HCT116 (cell line): ENCODE measurements at regions not wholly inside any gene's neighbourhood (a gene's known extent, or its start where the extent isn't known, plus 50 kb on each side); places are given as distances from the start of the nearest gene placed in this dataset.

Experiments used
- ATAC-seq: fragments of 200-7000 bp; cut with Tn5 transposase; 2 replicates; pipeline ENCODE4 v1.9.1; 2020; ENCODE audit warnings: mild to moderate bottlenecking, moderate library complexity
- BruUV-seq: library from RNA; stranded (reverse); fragments of 400-500 nt; replicated peaks from 2 replicates; lab custom pipeline; 2021; lab: Mats Ljungman, UMichigan
- CTCF ChIA-PET: fragments of 300-600 bp; sonication (Branson Sonifier 250); formaldehyde crosslinking; loops from one replicate; lab custom pipeline; 2021; ENCODE audit warnings: antibody characterized with exemption; lab: Charles Lee
- POLR2A ChIA-PET: fragments of 300-600, 350-600 bp; sonication (Branson Sonifier 250); formaldehyde crosslinking; loops from one replicate; lab custom pipeline; 2021; ENCODE audit warnings: antibody characterized with exemption; lab: Charles Lee
- RAD21 ChIA-PET, 2 experiments: fragments of 300-600 bp; sonication (Branson Sonifier 250); formaldehyde crosslinking; loops; one replicate each; lab custom pipeline; 2023; ENCODE audit warnings: low total read pairs in 2 of 2; ENCODE audit not compliant: uncharacterized antibody in 2 of 2, unreplicated experiment in 2 of 2, low non-redundant PET in 1 of 2; lab: Charles Lee
- DNase-seq: peaks from one replicate; pipeline ENCODE4 v3.0.0-alpha.2; 2010; ENCODE audit warnings: low read depth, low spot score
- H2AFZ ChIP-seq: fragments of 200-600 bp; shearing (Covaris generic), sonication (generic); 2 replicates; pipeline ENCODE4 v1.6.1; 2017; ENCODE audit warnings: low read depth, mixed run types, mixed read lengths, antibody characterized with exemption, low read length; ENCODE audit not compliant: poor library complexity, severe bottlenecking
- H3K27ac ChIP-seq: 2 replicates; pipeline ENCODE4 v1.5.1; 2012; ENCODE audit warnings: low read depth, low read length
- H3K27me3 ChIP-seq: fragments of 200-600 bp; sonication (generic); 2 replicates; pipeline ENCODE4 v1.6.1; 2016; ENCODE audit warnings: mixed run types, low read length, mixed read lengths; ENCODE audit not compliant: insufficient read depth
- H3K36me3 ChIP-seq, 2 experiments: fragments of 200-500 bp in 1 of 2; fragments of 200-600 bp in 1 of 2; sonication (Bioruptor generic) in 1 of 2; sonication (generic) in 1 of 2; 2 replicates each; pipeline versions ENCODE4 v1.5.1 to v1.6.1; 2014 to 2016; ENCODE audit warnings: low read length in 2 of 2, inconsistent platforms in 1 of 2, mixed read lengths in 1 of 2, mixed run types in 1 of 2; ENCODE audit not compliant: insufficient read depth in 2 of 2, control insufficient read depth in 1 of 2
- H3K4me1 ChIP-seq, 2 experiments: fragments of 200-600 bp in 1 of 2; sonication (generic) in 1 of 2; 2 replicates each; pipeline versions ENCODE4 v1.5.1 to v1.6.1; 2012 to 2017; ENCODE audit warnings: low read length in 2 of 2, inconsistent platforms in 1 of 2, mild to moderate bottlenecking in 1 of 2, mixed read lengths in 1 of 2, mixed run types in 1 of 2, moderate library complexity in 1 of 2; ENCODE audit not compliant: insufficient read depth in 2 of 2, control insufficient read depth in 1 of 2
- H3K4me2 ChIP-seq: fragments of 200-600 bp; sonication (generic); 2 replicates; pipeline ENCODE4 v1.6.1; 2017; ENCODE audit warnings: mixed run types, low read length, mixed read lengths
- H3K4me3 ChIP-seq, 2 experiments: fragments of 200-600 bp in 1 of 2; sonication (generic) in 1 of 2; replicated peaks in 1 of 2; 2 replicates each; pipeline ENCODE4 v1.5.1; 2011 to 2016; ENCODE audit warnings: low read length in 2 of 2, control low read depth in 1 of 2, low read depth in 1 of 2, mild to moderate bottlenecking in 1 of 2, mixed read lengths in 1 of 2, mixed run types in 1 of 2
- H3K79me2 ChIP-seq: fragments of 200-600 bp; sonication (generic); 2 replicates; pipeline ENCODE4 v1.6.1; 2017; ENCODE audit warnings: mild to moderate bottlenecking, mixed run types, low read length, moderate library complexity, mixed read lengths; ENCODE audit not compliant: insufficient read depth
- H3K9ac ChIP-seq: fragments of 200-600 bp; sonication (generic); 2 replicates; pipeline ENCODE4 v1.6.1; 2016; ENCODE audit warnings: low read length, mixed read lengths
- H3K9me2 ChIP-seq: fragments of 200-600 bp; sonication (generic), shearing (Covaris generic); 2 replicates; pipeline ENCODE4 v1.6.1; 2017; ENCODE audit warnings: mixed run types, mild to moderate bottlenecking, moderate library complexity; ENCODE audit not compliant: insufficient read depth
- H3K9me3 ChIP-seq, 2 experiments: fragments of 200-500 bp in 1 of 2; fragments of 200-600 bp in 1 of 2; sonication (Bioruptor generic) in 1 of 2; sonication (generic) in 1 of 2; 2 replicates each; pipeline ENCODE4 v1.6.1; 2014 to 2017; ENCODE audit warnings: low read length in 2 of 2, mixed read lengths in 2 of 2, inconsistent platforms in 1 of 2, low read depth in 1 of 2, mild to moderate bottlenecking in 1 of 2, mixed run types in 1 of 2, moderate library complexity in 1 of 2; ENCODE audit not compliant: control insufficient read depth in 1 of 2, insufficient read depth in 1 of 2
- H4K20me1 ChIP-seq: fragments of 200-600 bp; sonication (generic), shearing (Covaris generic); 2 replicates; pipeline ENCODE4 v1.6.1; 2017; ENCODE audit warnings: mixed run types, mild to moderate bottlenecking, moderate library complexity; ENCODE audit not compliant: insufficient read depth
- CBX3 ChIP-seq: IDR thresholded peaks from 2 replicates; pipeline ENCODE4 v1.6.1; 2012; ENCODE audit warnings: low read depth
- CEBPB ChIP-seq: IDR thresholded peaks from 2 replicates; pipeline ENCODE4 v1.6.1; 2012; ENCODE audit warnings: low read depth
- EGR1 ChIP-seq: IDR thresholded peaks from 2 replicates; pipeline ENCODE4 v1.6.1; 2012; ENCODE audit warnings: low read depth
- ELF1 ChIP-seq: IDR thresholded peaks from 2 replicates; pipeline ENCODE4 v1.6.1; 2012; ENCODE audit warnings: low read depth, borderline replicate concordance
- EZH2 ChIP-seq: fragments of 200-600 bp; sonication (generic); IDR thresholded peaks from 2 replicates; pipeline ENCODE4 v1.6.1; 2017; ENCODE audit warnings: antibody characterized with exemption, mixed run types
- EZH2phosphoT487 ChIP-seq: fragments of 200-600 bp; IDR thresholded peaks from 2 replicates; pipeline ENCODE4 v1.6.1; 2018; ENCODE audit warnings: antibody characterized with exemption, borderline replicate concordance
- FOSL1 ChIP-seq: IDR thresholded peaks from 2 replicates; pipeline ENCODE4 v1.6.1; 2012; ENCODE audit warnings: low read depth
- POLR2A ChIP-seq: IDR thresholded peaks from 2 replicates; pipeline ENCODE4 v1.7.0; 2011; ENCODE audit warnings: borderline replicate concordance; ENCODE audit not compliant: insufficient read depth, insufficient read length; ENCODE audit errors: extremely low read depth
- POLR2AphosphoS5 ChIP-seq: IDR thresholded peaks from 2 replicates; pipeline ENCODE4 v1.6.1; 2011; ENCODE audit warnings: mild to moderate bottlenecking, low read depth, low read length, moderate library complexity
- RAD21 ChIP-seq: IDR thresholded peaks from 2 replicates; pipeline ENCODE4 v1.6.1; 2012; ENCODE audit warnings: low read depth, mild to moderate bottlenecking
- SP1 ChIP-seq: IDR thresholded peaks from 2 replicates; pipeline ENCODE4 v1.6.1; 2012; ENCODE audit warnings: low read depth
- SRF ChIP-seq: IDR thresholded peaks from 2 replicates; pipeline ENCODE4 v1.6.1; 2012; ENCODE audit warnings: low read depth
- TCF7L2 ChIP-seq: IDR thresholded peaks from 2 replicates; pipeline ENCODE4 v1.7.0; 2011; ENCODE audit warnings: borderline replicate concordance, inconsistent platforms; ENCODE audit not compliant: insufficient read depth, insufficient read length; ENCODE audit errors: extremely low read depth
- ZBTB33 ChIP-seq: IDR thresholded peaks from 2 replicates; pipeline ENCODE4 v1.6.1; 2011; ENCODE audit warnings: mild to moderate bottlenecking, low read length, moderate library complexity; ENCODE audit not compliant: insufficient replicate concordance; ENCODE audit errors: extremely low read depth
- ZFX ChIP-seq: fragments of 450-650 bp; IDR thresholded peaks from 2 replicates; pipeline ENCODE4 v1.6.1; 2017
- ZNF274 ChIP-seq: fragments of 200-500 bp; sonication (Bioruptor generic); IDR thresholded peaks from 2 replicates; pipeline ENCODE4 v1.6.1; 2014; ENCODE audit warnings: mild to moderate bottlenecking, low read depth, low read length, inconsistent platforms
- intact Hi-C: fragments of 100-400 bp; cut with micrococcal nuclease; formaldehyde crosslinking; loops from 2 replicates; pipeline ENCODE4 v1.10.0; 2022
- TF ChIP-seq, protein P1 (sequence below): IDR thresholded peaks from 2 replicates; pipeline ENCODE4 v1.6.1; 2012; ENCODE audit warnings: low read depth
- TF ChIP-seq, protein P2 (sequence below): IDR thresholded peaks from 2 replicates; pipeline ENCODE4 v1.6.1; 2012
- TF ChIP-seq, protein P3 (sequence below), 3 experiments: fragments of 200-600 bp in 1 of 3; sonication (generic) in 1 of 3; IDR thresholded peaks in 2 of 3; conservative IDR thresholded peaks in 1 of 3; 2 replicates each; pipeline ENCODE4 v1.5.1; 2012 to 2017; ENCODE audit warnings: low read depth in 2 of 3, low read length in 2 of 3, antibody characterized with exemption in 1 of 3, borderline replicate concordance in 1 of 3, control low read depth in 1 of 3, mild to moderate bottlenecking in 1 of 3, mixed read lengths in 1 of 3, mixed run types in 1 of 3, moderate library complexity in 1 of 3; ENCODE audit not compliant: insufficient read depth in 1 of 3

DNA sequence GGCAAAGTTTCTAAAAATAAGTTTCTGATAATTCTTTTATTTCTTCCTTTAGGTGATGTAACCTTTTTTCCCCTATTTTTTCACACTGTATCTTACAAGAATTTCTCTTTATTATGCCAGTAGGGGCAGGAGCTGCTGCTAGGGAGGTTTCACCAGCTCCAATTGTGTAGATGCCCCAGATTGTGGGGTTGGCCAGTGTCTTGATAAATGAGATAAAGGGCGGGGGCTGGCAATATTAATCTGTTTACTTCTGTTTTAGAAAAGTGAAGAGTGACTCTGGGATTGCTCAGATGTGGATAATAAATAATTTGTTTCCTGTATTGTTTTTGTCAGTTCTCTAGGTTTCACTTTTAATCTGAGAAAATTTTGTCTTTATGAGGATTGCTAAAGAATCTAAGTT lies 190.4 kb downstream of the MC4R start:
- H3K79me2 ChIP-seq, result no peaks in the 10 kb centered on the region
- no peak overlapping the region for H2AFZ ChIP-seq
- no peak for ATAC-seq
- H3K9ac ChIP-seq, result no peak overlapping the region
- CTCF ChIA-PET, result no interaction called here
- no peak overlapping the region for H3K4me2 ChIP-seq
- no peak overlapping the region for H3K27ac ChIP-seq
- RAD21 ChIA-PET, result no interaction called here
- no TSS peak for BruUV-seq
- intact Hi-C loops, result no loop called here
- H3K9me2 ChIP-seq, result no peaks in the 10 kb centered on the region
- H3K9me3 ChIP-seq, result no peaks in the 10 kb centered on the region
- no peak for DNase-seq
- no peak for TF ChIP-seq TCF7L2
- no peak for TF ChIP-seq ZNF274
- TF ChIP-seq EZH2, result no peak
- no peak for TF ChIP-seq ZFX
- TF ChIP-seq CEBPB, result no peak
- no peak for TF ChIP-seq EZH2phosphoT487
- TF ChIP-seq POLR2AphosphoS5, result no peak
- no peak for TF ChIP-seq FOSL1
- TF ChIP-seq, protein P1, sequence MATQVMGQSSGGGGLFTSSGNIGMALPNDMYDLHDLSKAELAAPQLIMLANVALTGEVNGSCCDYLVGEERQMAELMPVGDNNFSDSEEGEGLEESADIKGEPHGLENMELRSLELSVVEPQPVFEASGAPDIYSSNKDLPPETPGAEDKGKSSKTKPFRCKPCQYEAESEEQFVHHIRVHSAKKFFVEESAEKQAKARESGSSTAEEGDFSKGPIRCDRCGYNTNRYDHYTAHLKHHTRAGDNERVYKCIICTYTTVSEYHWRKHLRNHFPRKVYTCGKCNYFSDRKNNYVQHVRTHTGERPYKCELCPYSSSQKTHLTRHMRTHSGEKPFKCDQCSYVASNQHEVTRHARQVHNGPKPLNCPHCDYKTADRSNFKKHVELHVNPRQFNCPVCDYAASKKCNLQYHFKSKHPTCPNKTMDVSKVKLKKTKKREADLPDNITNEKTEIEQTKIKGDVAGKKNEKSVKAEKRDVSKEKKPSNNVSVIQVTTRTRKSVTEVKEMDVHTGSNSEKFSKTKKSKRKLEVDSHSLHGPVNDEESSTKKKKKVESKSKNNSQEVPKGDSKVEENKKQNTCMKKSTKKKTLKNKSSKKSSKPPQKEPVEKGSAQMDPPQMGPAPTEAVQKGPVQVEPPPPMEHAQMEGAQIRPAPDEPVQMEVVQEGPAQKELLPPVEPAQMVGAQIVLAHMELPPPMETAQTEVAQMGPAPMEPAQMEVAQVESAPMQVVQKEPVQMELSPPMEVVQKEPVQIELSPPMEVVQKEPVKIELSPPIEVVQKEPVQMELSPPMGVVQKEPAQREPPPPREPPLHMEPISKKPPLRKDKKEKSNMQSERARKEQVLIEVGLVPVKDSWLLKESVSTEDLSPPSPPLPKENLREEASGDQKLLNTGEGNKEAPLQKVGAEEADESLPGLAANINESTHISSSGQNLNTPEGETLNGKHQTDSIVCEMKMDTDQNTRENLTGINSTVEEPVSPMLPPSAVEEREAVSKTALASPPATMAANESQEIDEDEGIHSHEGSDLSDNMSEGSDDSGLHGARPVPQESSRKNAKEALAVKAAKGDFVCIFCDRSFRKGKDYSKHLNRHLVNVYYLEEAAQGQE, result no peak
- TF ChIP-seq SP1, result no peak
- no peak for TF ChIP-seq ELF1
- no peak for TF ChIP-seq RAD21
- no peak for TF ChIP-seq POLR2A
- TF ChIP-seq, protein P2, sequence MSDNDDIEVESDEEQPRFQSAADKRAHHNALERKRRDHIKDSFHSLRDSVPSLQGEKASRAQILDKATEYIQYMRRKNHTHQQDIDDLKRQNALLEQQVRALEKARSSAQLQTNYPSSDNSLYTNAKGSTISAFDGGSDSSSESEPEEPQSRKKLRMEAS, result no peak
- no peak for TF ChIP-seq EGR1
- TF ChIP-seq ZBTB33, result no peak
- TF ChIP-seq SRF, result no peak
- TF ChIP-seq, protein P3, sequence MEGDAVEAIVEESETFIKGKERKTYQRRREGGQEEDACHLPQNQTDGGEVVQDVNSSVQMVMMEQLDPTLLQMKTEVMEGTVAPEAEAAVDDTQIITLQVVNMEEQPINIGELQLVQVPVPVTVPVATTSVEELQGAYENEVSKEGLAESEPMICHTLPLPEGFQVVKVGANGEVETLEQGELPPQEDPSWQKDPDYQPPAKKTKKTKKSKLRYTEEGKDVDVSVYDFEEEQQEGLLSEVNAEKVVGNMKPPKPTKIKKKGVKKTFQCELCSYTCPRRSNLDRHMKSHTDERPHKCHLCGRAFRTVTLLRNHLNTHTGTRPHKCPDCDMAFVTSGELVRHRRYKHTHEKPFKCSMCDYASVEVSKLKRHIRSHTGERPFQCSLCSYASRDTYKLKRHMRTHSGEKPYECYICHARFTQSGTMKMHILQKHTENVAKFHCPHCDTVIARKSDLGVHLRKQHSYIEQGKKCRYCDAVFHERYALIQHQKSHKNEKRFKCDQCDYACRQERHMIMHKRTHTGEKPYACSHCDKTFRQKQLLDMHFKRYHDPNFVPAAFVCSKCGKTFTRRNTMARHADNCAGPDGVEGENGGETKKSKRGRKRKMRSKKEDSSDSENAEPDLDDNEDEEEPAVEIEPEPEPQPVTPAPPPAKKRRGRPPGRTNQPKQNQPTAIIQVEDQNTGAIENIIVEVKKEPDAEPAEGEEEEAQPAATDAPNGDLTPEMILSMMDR (IDR thresholded peaks at IDR 0.05 in 2 of 3, conservative IDR thresholded peaks at IDR 0.05 in 1 of 3; ENCODE audit: borderline replicate concordance in 1 of 3, insufficient read depth in 1 of 3, low read depth in 2 of 3, low read length in 2 of 3), result no peak
- TF ChIP-seq CBX3, result no peak
- H3K36me3 ChIP-seq, result no peaks in the 10 kb centered on the region
- H3K4me1 ChIP-seq, result no peaks in the 10 kb centered on the region
- H3K27me3 ChIP-seq, result no peaks in the 10 kb centered on the region
- POLR2A ChIA-PET, result no interaction called here
- no peak overlapping the region for H3K4me3 ChIP-seq
- no peaks in the 10 kb centered on the region for H4K20me1 ChIP-seq
